GM12878 (cell line): ENCODE measurements at regions not wholly inside any gene's neighbourhood (a gene's known extent, or its start where the extent isn't known, plus 50 kb on each side); places are given as distances from the start of the nearest gene placed in this dataset.

Experiments
- CHD2 ChIP-seq: IDR thresholded peaks from 2 replicates; pipeline ENCODE4 v1.6.1; 2011; ENCODE audit warnings: low read depth, low read length, improper control_type of control experiment, borderline replicate concordance
- CREB1 ChIP-seq: IDR thresholded peaks from 2 replicates; pipeline ENCODE4 v1.6.1; 2012; ENCODE audit warnings: low read depth, mild to moderate bottlenecking, inconsistent platforms
- CTCF ChIP-seq, 3 experiments: IDR thresholded peaks in 2 of 3; conservative IDR thresholded peaks in 1 of 3; 2 replicates each; pipeline ENCODE4 v1.5.1; 2011; ENCODE audit warnings: low read depth in 3 of 3, low read length in 3 of 3, mild to moderate bottlenecking in 3 of 3, control low read depth in 2 of 3, moderate library complexity in 2 of 3, inconsistent platforms in 1 of 3, mixed read lengths in 1 of 3; ENCODE audit not compliant: control insufficient read depth in 2 of 3, insufficient read depth in 1 of 3; ENCODE audit errors: extremely low read depth in 1 of 3
- JUNB ChIP-seq: IDR thresholded peaks from 2 replicates; pipeline ENCODE4 v1.6.1; 2016; ENCODE audit warnings: antibody characterized with exemption, mild to moderate bottlenecking
- KLF5 ChIP-seq: fragments of 450-650 bp; IDR thresholded peaks from 2 replicates; pipeline ENCODE4 v1.6.1; 2014; ENCODE audit warnings: mild to moderate bottlenecking; ENCODE audit not compliant: partially characterized antibody
- MYB ChIP-seq: fragments of 150-350 bp; IDR thresholded peaks from 2 replicates; pipeline ENCODE4 v1.6.1; 2014; ENCODE audit warnings: mild to moderate bottlenecking, low read depth, low read length, borderline replicate concordance
- POLR2A ChIP-seq: IDR thresholded peaks from 2 replicates; pipeline ENCODE4 v1.6.1; 2011; ENCODE audit warnings: low read depth, mild to moderate bottlenecking, low read length
- POLR2AphosphoS2 ChIP-seq: IDR thresholded peaks from 2 replicates; pipeline ENCODE4 v1.6.1; 2011; ENCODE audit warnings: low read depth, mild to moderate bottlenecking, low read length, improper control_type of control experiment, moderate library complexity
- WRNIP1 ChIP-seq: IDR thresholded peaks from 2 replicates; pipeline ENCODE4 v1.6.1; 2011; ENCODE audit warnings: low read depth, low read length, improper control_type of control experiment, borderline replicate concordance
- ZNF274 ChIP-seq: IDR thresholded peaks from one replicate; pipeline ENCODE4 v1.8.0; 2011; ENCODE audit not compliant: insufficient read length, insufficient read depth
- TF ChIP-seq, protein P1 (sequence below): IDR thresholded peaks from 2 replicates; pipeline ENCODE4 v1.6.1; 2011; ENCODE audit warnings: low read depth, low read length, improper control_type of control experiment, borderline replicate concordance
- TF ChIP-seq, protein P2 (sequence below): fragments of 450-650 bp; formaldehyde crosslinking; IDR thresholded peaks from 2 replicates; pipeline ENCODE4 v1.4.0; 2022; ENCODE audit warnings: mild to moderate bottlenecking, moderate library complexity
- TF ChIP-seq, protein P3 (sequence below): IDR thresholded peaks from 2 replicates; pipeline ENCODE4 v1.6.1; 2011; ENCODE audit warnings: borderline replicate concordance, low read depth, mild to moderate bottlenecking, moderate library complexity, mixed read lengths, low read length; ENCODE audit not compliant: insufficient read depth; ENCODE audit errors: extremely low read length

DNA sequence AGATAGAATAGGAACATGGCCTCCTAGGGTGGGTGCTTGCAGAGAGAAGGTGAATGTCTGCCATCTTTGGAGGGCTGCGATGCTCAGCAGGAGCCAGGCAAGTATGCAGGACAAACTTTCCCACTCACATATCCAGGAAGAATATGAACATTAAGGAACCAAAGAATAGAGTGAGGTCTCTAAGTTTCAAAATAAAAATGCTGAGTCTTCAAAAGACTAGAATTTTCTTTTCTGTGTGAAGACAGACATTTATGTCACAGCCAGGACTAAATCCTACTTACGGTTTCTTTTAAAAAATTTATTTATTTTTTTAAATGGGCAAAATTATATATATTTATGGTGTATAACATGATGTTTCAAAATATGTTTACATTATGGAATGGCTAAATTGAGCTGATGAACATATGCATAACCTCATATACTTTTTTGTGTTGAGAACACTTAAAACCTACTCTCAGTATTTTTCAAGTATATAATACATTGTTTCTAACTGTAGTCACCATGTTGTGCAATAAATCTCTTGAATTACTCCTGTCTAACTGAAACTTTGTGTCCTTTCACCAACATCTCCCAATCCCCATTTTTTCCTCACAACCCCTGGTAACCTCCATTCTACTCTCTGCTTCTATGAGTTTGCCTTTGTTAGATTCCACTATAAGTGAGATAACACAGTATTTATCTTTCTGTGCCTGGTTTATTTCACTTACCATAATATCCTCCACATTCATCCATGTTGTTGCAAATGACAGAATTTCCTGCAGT lies 177.8 kb upstream of the HAND2 start:
- TF ChIP-seq, protein P1, sequence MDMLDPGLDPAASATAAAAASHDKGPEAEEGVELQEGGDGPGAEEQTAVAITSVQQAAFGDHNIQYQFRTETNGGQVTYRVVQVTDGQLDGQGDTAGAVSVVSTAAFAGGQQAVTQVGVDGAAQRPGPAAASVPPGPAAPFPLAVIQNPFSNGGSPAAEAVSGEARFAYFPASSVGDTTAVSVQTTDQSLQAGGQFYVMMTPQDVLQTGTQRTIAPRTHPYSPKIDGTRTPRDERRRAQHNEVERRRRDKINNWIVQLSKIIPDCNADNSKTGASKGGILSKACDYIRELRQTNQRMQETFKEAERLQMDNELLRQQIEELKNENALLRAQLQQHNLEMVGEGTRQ = no peak
- TF ChIP-seq POLR2A = no peak
- no peak for TF ChIP-seq CHD2
- no peak for TF ChIP-seq WRNIP1
- TF ChIP-seq CTCF (IDR thresholded peaks at IDR 0.05 in 2 of 3, conservative IDR thresholded peaks at IDR 0.05 in 1 of 3; ENCODE audit: control insufficient read depth in 2 of 3, extremely low read depth in 1 of 3, insufficient read depth in 1 of 3, low read depth in 3 of 3, low read length in 3 of 3) = no peak
- no peak for TF ChIP-seq ZNF274
- TF ChIP-seq KLF5 = no peak
- TF ChIP-seq MYB = no peak
- no peak for TF ChIP-seq CREB1
- no peak for TF ChIP-seq JUNB
- no peak for TF ChIP-seq POLR2AphosphoS2
- TF ChIP-seq, protein P2, sequence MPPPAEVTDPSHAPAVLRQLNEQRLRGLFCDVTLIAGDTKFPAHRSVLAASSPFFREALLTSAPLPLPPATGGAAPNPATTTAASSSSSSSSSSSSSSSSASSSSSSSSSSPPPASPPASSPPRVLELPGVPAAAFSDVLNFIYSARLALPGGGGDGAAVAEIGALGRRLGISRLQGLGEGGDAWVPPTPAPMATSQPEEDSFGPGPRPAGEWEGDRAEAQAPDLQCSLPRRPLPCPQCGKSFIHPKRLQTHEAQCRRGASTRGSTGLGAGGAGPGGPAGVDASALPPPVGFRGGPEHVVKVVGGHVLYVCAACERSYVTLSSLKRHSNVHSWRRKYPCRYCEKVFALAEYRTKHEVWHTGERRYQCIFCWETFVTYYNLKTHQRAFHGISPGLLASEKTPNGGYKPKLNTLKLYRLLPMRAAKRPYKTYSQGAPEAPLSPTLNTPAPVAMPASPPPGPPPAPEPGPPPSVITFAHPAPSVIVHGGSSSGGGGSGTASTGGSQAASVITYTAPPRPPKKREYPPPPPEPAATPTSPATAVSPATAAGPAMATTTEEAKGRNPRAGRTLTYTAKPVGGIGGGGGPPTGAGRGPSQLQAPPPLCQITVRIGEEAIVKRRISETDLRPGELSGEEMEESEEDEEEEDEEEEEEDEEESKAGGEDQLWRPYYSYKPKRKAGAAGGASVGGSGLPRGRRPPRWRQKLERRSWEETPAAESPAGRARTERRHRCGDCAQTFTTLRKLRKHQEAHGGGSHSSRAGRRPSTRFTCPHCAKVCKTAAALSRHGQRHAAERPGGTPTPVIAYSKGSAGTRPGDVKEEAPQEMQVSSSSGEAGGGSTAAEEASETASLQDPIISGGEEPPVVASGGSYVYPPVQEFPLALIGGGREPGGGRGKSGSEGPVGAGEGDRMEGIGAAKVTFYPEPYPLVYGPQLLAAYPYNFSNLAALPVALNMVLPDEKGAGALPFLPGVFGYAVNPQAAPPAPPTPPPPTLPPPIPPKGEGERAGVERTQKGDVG (CRISPR knock-in tag) = no peak
- TF ChIP-seq, protein P3, sequence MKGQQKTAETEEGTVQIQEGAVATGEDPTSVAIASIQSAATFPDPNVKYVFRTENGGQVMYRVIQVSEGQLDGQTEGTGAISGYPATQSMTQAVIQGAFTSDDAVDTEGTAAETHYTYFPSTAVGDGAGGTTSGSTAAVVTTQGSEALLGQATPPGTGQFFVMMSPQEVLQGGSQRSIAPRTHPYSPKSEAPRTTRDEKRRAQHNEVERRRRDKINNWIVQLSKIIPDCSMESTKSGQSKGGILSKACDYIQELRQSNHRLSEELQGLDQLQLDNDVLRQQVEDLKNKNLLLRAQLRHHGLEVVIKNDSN = no peak
